SKM-1 treated with dmso at 0.1 percent for 144 hours (cell line): ENCODE measurements at regions not wholly inside any gene's neighbourhood (a gene's known extent, or its start where the extent isn't known, plus 50 kb on each side); places are given as distances from the start of the nearest gene placed in this dataset.
"Not testable (repeated sequence)": the region's sequence is repeated elsewhere in the genome, so short reads cannot be mapped to it uniquely, and the experiment has no call there.

Source experiments
- DNase-seq: peaks from one replicate; lab custom pipeline; 2025; ENCODE audit not compliant: unreplicated experiment; lab: John Stamatoyannopoulos, UW

- no peak for DNase-seq
Measured at GRCh38 chr15:92751528-92751927, 96.0 kb upstream of the FAM174B start.

GRCh38 chr15:92753591-92753990 lies 98.0 kb upstream of the FAM174B start:
- DNase-seq: no peak

DNA sequence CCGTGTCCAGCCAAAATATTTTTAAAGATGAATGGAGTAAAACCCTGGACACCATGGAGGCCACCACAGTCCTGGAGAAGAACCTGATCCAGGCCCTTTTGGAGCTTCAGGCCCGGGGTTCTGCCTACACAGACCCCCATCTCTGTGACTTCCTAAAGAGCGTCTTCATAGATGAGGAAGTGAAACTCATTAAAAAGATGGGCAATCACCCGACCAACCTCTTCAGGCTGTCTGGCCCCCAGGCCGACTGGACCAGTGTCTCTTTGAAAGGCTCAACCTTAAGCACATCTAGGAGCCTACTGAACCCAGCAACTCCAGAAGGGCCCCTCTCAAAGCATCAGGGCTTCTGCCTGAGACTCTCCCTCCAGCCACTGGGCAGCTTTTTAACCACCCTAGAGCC lies 107.9 kb upstream of the FAM174B start:
- DNase-seq: no peak

GRCh38 chr15:92768131-92768530 lies 112.6 kb upstream of the FAM174B start:
- not testable (repeated sequence) for DNase-seq

GRCh38 chr15:92770641-92771040 lies 115.1 kb upstream of the FAM174B start:
- DNase-seq: no peak

- DNase-seq: no peak
Measured at GRCh38 chr15:92772061-92772460, 116.5 kb upstream of the FAM174B start.

- DNase-seq: no peak
Measured at GRCh38 chr15:92772626-92773244, 117.2 kb upstream of the FAM174B start.

- no peak for DNase-seq
Measured at GRCh38 chr15:92773340-92773739, 117.8 kb upstream of the FAM174B start.

- no peak for DNase-seq
Measured at GRCh38 chr15:92779874-92780273, 120.2 kb upstream of the CHD2 start.

DNA sequence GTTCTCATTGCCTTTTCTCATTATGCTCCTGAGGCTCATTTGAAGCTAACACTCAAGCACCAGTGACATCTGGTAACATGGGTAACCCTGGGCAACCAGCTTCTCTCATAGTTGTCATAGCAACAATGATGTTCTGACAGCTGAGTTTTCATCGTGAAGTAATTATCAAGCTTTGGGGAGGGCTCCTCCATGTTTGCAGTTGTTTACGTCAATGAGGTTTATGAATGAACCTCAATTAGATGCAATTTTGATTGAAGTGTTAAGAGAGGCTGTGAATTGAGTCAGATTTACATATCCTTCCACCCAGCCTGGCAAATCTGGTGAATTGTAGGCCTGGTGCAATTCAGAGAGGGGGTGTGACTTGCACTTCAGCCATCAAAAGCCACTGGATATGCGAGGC lies 119.3 kb upstream of the CHD2 start:
- DNase-seq: no peak

GRCh38 chr15:92781925-92782453 lies 118.1 kb upstream of the CHD2 start:
- no peak for DNase-seq

GRCh38 chr15:92787116-92787515 lies 113.0 kb upstream of the CHD2 start:
- DNase-seq: no peak

- DNase-seq: no peak
Measured at GRCh38 chr15:92788196-92788595, 111.9 kb upstream of the CHD2 start.

- not testable (repeated sequence) for DNase-seq
Measured at GRCh38 chr15:92788793-92789192, 111.3 kb upstream of the CHD2 start.

DNA sequence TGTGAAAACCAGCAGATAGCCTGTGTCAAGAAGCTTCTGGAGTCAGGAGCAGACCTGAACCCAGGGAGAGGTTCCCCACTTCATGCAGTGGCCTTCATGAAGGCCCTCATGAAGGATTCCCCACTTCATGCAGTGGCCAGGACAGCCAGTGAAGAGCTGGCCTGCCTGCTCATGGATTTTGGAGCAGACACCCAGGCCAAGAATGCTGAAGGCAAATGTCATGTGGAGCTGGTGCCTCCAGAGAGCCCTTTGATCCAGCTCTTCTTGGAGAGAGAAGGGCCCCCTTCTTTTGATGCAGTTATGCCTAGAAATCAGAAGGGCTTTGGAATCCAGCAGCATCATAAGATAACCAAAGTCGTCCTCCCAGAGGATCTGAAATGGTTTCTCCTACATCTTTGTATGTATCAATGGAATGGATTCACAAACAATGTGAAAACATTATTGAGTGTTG lies 103.9 kb upstream of the CHD2 start:
- no peak for DNase-seq

GRCh38 chr15:92797168-92798052 lies 102.7 kb upstream of the CHD2 start:
- peak; percentile 71 for DNase-seq

DNA sequence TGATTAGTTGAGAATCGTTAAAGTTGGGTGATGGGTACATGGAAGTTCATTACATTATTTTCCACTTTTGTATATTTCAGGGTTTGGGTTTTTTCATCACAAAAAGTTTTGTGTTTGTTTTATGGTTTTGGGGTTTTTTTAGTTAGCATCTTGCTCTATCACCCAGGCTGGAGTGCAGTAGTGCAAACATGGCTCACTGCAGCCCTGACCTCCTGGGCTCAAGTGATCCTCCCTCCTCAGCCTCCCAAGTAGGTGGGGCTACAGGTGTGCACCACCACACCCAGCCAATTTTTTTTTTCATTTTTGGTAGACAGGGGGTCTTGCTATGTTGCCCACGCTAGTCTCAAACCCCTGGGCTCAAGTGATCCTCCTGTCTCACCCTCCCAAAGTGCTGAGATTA lies 100.1 kb upstream of the CHD2 start:
- no peak for DNase-seq

GRCh38 chr15:92800416-92801055 lies 99.6 kb upstream of the CHD2 start:
- DNase-seq: not testable (repeated sequence)

GRCh38 chr15:92801056-92801773 lies 98.9 kb upstream of the CHD2 start:
- not testable (repeated sequence) for DNase-seq

DNA sequence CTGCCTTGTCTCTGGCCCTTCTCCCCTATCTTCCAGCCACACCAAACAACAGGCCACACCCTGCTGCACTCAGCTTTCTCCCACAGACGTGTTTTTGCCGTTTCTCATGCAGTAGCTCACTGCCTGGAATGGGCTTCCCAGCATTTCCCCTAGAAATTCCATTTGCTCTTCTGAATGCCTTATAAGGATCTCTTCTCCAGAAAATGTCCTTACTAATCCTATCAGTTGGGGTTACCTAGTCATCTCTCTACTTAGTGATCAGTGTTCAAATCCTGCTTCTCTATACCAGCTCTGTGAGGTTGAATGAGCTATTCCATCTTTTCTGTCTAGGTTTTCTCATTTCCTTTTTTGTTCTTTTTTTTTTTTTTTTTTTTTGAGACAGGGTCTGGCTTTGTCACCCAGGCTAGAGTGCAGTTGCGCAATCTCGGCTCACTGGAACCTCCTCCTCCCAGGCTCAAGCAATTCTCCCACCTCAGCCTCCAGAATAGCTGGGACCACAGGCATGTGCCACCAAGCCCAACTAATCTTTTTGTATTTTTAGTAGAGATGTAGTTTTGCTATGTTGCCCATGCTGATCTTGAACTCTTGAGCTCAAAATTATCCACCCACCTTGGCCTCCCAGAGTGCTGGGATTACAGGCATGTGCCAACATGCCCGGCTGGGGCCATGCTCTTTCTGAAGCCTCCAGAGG lies 98.2 kb upstream of the CHD2 start:
- DNase-seq: no peak

DNA sequence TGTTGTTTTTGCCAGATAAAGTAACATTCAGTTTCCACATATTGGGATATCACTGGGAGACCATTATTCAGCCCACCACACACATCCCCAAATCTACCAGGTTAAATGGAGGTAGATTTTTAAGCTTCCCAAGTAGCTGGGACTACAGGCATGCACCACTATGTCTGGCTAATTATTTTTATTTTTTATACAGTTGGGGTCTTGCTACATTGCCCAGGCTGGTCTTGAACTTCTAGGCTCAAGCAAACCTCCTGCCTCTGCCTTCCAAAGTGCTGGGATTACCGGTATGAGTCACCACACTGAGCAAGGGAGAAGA lies 96.6 kb upstream of the CHD2 start:
- no peak for DNase-seq
